HL-60 (cell line): ENCODE measurements at regions not wholly inside any gene's neighbourhood (a gene's known extent, or its start where the extent isn't known, plus 50 kb on each side); places are given as distances from the start of the nearest gene placed in this dataset.

Source experiments
- GABPA ChIP-seq: IDR thresholded peaks from 2 replicates; pipeline ENCODE4 v1.6.1; 2012; ENCODE audit warnings: low read depth
- POLR2AphosphoS5 ChIP-seq: IDR thresholded peaks from 2 replicates; pipeline ENCODE4 v1.6.1; 2012; ENCODE audit warnings: low read depth
- SPI1 ChIP-seq: IDR thresholded peaks from 2 replicates; pipeline ENCODE4 v1.6.1; 2012; ENCODE audit warnings: low read depth, mild to moderate bottlenecking, borderline replicate concordance
- TF ChIP-seq, protein P1 (sequence below): IDR thresholded peaks from one replicate; pipeline ENCODE4 v1.5.1; 2011; ENCODE audit warnings: low read length, control low read depth, inconsistent platforms; ENCODE audit not compliant: insufficient read depth
- TF ChIP-seq, protein P2 (sequence below): IDR thresholded peaks from 2 replicates; pipeline ENCODE4 v1.6.1; 2012; ENCODE audit warnings: low read depth; ENCODE audit not compliant: insufficient replicate concordance

DNA sequence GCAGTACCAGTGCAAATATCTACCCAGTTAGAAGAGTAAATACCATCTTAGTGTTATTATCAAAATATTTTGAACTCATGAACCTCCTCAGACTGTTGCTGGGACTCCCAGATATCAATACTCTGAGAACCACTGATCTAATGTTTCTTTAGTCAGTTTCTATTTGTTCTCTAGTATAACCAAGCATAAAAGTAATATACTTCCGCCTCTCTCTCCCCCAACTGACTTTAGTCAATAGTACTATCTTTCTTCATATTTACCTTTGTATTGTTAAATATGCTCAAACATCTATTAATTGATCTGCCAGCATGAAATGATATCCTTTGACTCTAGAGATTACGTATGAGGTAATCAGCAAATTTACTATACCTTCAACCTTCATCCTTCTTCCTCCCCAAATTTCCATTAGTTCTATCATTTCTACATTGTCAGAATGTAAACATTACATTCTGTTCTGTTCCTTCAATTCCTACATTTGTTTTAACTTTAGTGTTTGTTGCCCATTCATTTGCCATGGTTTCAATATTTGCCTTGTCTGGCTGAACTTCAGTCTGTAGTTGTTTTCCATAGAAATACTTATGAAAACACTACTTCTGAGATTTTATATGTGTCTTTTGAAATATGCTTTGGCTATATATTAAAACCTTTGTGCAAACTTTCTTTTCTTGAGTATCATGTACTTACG lies 192.5 kb upstream of the PDE3A start:
- TF ChIP-seq, protein P1, sequence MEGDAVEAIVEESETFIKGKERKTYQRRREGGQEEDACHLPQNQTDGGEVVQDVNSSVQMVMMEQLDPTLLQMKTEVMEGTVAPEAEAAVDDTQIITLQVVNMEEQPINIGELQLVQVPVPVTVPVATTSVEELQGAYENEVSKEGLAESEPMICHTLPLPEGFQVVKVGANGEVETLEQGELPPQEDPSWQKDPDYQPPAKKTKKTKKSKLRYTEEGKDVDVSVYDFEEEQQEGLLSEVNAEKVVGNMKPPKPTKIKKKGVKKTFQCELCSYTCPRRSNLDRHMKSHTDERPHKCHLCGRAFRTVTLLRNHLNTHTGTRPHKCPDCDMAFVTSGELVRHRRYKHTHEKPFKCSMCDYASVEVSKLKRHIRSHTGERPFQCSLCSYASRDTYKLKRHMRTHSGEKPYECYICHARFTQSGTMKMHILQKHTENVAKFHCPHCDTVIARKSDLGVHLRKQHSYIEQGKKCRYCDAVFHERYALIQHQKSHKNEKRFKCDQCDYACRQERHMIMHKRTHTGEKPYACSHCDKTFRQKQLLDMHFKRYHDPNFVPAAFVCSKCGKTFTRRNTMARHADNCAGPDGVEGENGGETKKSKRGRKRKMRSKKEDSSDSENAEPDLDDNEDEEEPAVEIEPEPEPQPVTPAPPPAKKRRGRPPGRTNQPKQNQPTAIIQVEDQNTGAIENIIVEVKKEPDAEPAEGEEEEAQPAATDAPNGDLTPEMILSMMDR: no peak
- TF ChIP-seq POLR2AphosphoS5 (no peak), SPI1 (no peak), GABPA (no peak)
- TF ChIP-seq, protein P2, sequence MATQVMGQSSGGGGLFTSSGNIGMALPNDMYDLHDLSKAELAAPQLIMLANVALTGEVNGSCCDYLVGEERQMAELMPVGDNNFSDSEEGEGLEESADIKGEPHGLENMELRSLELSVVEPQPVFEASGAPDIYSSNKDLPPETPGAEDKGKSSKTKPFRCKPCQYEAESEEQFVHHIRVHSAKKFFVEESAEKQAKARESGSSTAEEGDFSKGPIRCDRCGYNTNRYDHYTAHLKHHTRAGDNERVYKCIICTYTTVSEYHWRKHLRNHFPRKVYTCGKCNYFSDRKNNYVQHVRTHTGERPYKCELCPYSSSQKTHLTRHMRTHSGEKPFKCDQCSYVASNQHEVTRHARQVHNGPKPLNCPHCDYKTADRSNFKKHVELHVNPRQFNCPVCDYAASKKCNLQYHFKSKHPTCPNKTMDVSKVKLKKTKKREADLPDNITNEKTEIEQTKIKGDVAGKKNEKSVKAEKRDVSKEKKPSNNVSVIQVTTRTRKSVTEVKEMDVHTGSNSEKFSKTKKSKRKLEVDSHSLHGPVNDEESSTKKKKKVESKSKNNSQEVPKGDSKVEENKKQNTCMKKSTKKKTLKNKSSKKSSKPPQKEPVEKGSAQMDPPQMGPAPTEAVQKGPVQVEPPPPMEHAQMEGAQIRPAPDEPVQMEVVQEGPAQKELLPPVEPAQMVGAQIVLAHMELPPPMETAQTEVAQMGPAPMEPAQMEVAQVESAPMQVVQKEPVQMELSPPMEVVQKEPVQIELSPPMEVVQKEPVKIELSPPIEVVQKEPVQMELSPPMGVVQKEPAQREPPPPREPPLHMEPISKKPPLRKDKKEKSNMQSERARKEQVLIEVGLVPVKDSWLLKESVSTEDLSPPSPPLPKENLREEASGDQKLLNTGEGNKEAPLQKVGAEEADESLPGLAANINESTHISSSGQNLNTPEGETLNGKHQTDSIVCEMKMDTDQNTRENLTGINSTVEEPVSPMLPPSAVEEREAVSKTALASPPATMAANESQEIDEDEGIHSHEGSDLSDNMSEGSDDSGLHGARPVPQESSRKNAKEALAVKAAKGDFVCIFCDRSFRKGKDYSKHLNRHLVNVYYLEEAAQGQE: no peak
